Muscle of arm (tissue), 1 donor: ENCODE measurements at regions not wholly inside any gene's neighbourhood (a gene's known extent, or its start where the extent isn't known, plus 50 kb on each side); places are given as distances from the start of the nearest gene placed in this dataset.
A peak's percentile ranks its signal among the peaks of the same experiment; 100 is the strongest.
"Not testable (repeated sequence)": the region's sequence is repeated elsewhere in the genome, so short reads cannot be mapped to it uniquely, and the experiment has no call there.

Source experiments
- DNase-seq: peaks from one replicate; pipeline ENCODE4 v3.0.0-alpha.2; 2013

- no peak for DNase-seq
These were observed 412.7 kb downstream of the MAFB start for GRCh38 chr20:40276301-40276700.

- no peak for DNase-seq
These were observed 413.3 kb downstream of the MAFB start for GRCh38 chr20:40275738-40276137.

- no peak for DNase-seq
These were observed 414.0 kb downstream of the MAFB start for GRCh38 chr20:40274912-40275533.

DNA sequence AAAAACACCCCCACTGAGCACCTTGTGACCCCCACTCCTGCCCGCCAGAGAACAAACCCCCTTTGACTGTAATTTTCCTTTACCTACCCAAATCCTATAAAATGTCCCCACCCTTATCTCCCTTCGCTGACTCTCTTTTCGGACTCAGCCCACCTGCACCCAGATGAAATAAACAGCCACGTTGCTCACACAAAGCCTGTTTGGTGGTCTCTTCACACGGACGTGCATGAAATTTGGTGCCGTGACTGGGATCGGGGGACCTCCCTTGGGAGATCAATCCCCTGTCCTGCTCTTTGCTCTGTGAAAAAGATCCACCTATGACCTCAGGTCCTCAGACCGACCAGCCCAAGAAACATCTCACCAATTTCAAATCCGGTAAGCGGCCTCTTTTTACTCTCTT is 419.8 kb downstream of the MAFB start:
- not testable (repeated sequence) for DNase-seq

- no peak for DNase-seq
These were observed 420.5 kb downstream of the MAFB start for GRCh38 chr20:40268321-40269075.

GRCh38 chr20:40265825-40266533 is 423.1 kb downstream of the MAFB start:
- no peak for DNase-seq

- no peak for DNase-seq
These were observed 426.8 kb downstream of the MAFB start for GRCh38 chr20:40262219-40262618.

DNA sequence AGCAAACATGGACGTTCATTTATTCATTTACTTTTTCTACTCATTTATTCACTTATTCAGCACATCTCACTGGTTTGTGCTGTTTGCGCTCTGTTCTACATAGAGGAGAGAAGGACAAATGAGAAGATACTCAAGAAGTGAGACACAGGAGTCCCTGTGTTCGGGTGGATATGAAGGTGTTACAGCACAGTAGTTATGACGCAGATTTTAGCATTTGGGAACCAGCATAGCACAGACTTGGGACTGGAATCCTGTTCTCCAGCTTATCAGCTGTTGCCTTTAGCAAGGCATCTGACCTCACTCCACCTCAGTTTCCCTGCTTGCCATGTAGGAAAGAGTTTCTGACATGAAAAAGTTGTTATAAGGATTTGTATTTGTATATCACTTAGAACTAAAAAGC is 430.1 kb downstream of the MAFB start:
- no peak for DNase-seq

DNA sequence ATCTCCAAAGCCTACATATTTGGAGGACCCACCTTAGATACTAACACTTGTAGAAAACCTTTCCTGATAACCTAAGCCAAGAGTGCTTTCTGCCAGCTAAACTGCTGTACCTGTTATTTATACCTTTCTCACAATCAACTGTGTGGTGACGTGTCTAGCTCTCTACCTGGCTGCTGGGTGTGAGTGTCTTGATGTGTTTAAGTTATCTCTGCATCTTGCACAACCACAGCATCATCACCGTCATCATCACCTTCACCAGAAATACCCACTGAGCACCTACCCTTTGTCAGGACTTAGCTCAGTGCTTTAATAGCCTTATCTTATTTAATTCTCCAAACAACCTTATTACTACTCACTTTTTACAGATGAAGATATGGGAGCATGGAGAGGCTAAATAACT is 431.3 kb downstream of the MAFB start:
- DNase-seq, result no peak

DNA sequence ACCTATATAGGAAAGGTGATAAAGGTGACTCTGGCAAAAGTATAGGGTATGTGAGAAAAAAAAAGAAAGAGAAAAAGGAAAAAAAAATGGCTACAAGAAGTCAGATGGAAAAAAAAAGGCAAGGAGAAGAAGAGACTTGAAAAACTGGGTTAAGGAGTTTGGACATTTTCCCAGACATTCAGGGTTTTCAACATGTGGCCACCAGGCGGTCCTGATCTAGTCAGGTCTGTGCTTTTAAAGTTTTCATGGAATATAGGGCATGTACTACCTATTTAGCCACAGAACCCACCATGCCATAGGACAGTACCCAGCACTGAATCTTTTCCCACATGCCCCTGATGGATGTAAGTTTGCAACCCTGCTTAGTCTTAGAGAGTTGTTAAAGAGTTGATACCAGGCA is 433.7 kb downstream of the MAFB start:
- no peak for DNase-seq

DNA sequence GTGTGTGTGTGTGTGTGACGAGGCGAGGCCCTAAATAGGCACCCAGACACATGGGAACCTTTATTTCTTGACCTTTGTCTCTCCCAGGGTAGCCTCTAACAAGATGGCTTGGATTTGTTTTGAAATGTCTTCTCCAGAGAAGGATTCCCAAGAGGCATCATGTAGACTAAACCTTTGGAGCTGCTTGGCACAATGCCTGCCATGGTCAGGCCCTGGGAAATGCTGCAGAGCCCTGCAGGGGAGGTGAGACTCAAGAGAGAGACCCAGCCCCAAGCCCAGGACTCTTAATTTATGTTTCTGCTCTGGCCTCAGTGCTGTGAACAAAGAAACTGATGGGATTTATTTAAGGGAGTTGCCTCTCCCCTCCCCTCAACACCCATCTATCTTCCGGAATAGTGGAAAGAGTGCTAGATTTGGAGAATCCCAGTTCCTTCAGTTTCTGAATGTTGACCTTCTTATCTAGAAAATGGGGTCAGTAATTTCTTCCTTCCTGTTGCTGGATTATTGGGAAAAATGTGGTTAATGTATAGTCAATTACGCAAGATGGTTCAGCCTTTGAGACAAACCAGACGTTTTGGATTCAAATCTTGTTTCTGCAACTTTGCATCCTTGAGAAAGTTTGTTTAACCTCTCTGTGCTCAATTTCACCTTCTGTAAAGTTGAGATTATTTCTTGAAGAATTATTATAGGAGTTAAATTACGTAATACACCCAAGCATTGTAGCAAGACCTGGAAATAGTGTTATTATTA is 434.8 kb downstream of the MAFB start:
- DNase-seq, result no peak

DNA sequence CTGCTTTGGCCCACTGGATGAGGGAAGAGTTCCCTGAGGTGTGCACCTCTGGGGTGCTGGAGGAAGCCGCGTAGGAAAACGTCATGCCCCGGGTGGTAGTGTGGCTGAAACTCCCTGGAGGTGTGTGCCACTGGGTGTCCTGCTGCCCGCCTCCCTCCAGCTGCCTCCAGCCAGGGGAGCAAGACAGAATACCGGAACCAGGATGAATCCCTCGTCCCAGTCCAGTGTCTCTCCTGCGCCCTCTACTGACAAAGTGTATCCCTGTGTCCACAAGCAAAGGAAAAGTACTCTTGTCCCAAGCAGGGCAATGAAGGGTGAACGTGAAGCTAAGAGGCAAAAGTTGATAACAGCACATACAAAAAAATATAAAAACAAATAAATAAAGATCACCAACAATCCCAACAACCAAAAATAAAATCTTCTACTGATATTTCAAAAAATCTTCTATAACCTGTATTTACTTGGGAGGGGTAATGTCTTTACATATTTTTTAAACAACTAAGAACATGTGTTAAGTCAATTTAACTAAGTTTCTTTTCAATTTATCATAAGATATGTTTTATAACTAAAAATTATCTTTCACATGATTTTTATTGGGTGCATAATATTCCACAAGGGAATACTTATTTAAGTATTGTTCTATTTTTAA is 437.6 kb downstream of the MAFB start:
- DNase-seq, result no peak

GRCh38 chr20:40249805-40250204 is 439.2 kb downstream of the MAFB start:
- DNase-seq, result no peak

GRCh38 chr20:40245829-40246228 is 443.2 kb downstream of the MAFB start:
- DNase-seq, result no peak

DNA sequence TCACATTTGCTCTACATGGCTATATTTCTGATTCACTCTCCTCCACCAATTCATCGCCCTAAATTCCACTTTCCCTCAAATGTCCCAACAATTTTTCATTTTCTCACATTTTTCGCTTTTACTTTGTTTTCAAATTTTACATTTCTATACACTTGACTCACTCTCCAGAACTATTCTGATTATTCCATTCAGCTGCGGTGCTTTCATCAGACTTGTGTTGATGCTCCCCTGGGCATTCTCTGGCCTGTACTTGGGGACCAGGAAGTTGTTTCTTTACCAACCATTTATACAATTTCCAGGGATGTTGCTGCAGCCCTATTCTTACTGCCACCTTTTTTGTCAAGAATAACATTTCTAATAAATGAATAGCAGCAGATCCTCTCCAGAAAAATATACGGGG is 444.8 kb downstream of the MAFB start:
- DNase-seq, result no peak

DNA sequence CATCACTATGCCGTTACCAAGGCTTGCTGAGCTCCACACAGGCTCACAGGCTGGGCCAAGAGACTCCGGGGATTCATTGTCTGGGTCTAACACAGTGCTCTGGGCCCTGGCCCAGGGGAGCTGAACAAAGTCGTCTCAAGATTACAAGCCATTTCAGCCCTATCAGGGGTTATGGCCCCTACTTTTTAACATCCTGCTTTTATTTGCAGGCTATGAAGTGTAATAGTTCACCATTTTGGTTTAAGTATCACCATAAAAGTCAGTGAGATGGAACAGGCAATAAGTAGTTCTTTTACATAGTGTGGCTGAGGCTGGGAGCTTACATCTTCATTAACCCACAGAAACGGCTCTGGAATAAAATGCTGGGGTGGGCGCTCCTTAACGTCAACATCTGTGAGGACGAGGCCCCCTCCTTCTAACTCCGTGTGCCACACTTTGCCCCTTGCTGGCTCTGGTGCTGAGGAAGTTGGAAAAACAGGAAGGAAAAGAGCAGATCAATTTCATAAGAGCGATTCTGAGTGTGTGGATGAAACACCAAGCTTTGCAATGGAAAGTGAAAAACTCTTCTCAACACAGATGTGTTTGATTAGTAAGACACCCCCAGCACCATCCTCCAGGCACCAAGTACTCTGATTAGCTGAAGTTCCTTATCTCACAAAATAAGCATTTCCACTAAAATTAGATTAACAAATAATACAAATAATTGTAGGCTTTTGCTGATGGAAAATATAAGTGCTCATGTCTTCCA is 447.3 kb downstream of the MAFB start:
- DNase-seq, result no peak

DNA sequence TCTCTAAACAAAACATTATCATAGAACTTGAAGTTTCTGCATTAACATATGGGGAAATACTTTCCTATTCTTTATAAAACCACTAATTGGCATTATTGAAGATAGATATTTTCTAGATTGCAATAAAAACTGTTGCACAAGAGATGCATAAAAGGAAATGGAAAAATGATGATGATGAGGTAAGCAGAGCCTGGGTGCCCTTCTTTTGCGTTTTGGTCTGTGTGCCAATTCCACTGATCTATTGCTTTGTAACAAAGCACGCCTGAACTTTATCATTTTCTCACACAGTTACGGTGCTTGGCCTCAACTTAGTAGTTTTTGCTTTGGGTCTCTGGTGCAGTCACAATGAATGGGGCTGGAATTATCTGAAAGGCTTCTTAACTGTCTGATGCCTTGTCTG is 450.5 kb downstream of the MAFB start:
- no peak for DNase-seq

- no peak for DNase-seq
These were observed 454.4 kb downstream of the MAFB start for GRCh38 chr20:40234593-40234992.

- peak; percentile 11 for DNase-seq
These were observed 455.6 kb downstream of the MAFB start for GRCh38 chr20:40233406-40233805.

DNA sequence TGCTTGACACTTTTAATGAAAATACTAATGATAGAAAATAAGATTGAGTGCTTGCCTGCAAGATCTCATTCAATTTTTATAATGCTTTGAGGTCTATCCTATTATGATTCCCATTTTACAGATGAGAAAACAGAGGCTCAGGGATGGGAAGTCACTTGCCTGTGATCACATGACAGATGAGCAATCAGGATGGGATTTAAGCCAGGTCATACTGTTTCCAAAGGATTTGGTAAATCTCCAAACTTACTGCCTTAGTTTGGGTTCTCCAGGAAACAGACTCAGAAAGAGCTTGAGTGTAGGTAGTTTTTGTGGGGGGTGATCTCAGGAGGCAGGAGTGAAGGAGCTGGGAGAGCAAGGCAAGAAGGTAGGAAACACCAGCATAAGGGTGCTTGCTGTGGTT is 456.3 kb downstream of the MAFB start:
- DNase-seq, result no peak

GRCh38 chr20:40232273-40232672 is 456.8 kb downstream of the MAFB start:
- no peak for DNase-seq
